Keratinocyte (primary cell): ENCODE measurements at regions not wholly inside any gene's neighbourhood (a gene's known extent, or its start where the extent isn't known, plus 50 kb on each side); places are given as distances from the start of the nearest gene placed in this dataset.

Experiments
- EZH2 ChIP-seq: IDR thresholded peaks from one replicate; pipeline ENCODE4 v1.6.1; 2012; ENCODE audit warnings: inconsistent platforms, mild to moderate bottlenecking, low read length, moderate library complexity
- TF ChIP-seq, protein P1 (sequence below), 3 experiments: IDR thresholded peaks in 1 of 3; conservative IDR thresholded peaks in 1 of 3; optimal IDR thresholded peaks in 1 of 3; 2 replicates in 2 of 3; 3 replicates in 1 of 3; pipeline versions ENCODE3 to v1.5.1; 2011; ENCODE audit warnings: low read length in 3 of 3, mild to moderate bottlenecking in 3 of 3, moderate library complexity in 2 of 3, control low read depth in 1 of 3, inconsistent platforms in 1 of 3; ENCODE audit not compliant: insufficient read depth in 2 of 3; ENCODE audit errors: extremely low read depth in 1 of 3

DNA sequence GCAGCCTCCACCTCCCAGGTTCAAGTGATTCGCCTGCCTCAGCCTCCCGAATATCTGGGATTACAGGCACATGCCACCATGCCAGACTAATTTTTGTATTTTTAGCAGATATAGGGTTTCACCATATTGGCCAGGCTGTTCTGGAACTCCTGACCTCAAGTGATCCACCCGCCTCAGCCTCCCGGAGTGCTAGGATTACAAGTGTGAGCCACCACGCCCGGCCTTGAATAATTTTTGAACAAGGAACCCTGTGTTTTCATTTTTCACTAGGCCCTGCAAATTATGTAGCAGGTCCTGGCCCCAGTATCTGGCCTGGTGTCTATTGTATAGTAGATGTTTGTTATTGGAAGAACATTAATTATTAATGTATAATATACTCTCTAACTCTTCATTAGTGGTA lies 140.7 kb downstream of the PIK3R1 start:
- TF ChIP-seq, protein P1, sequence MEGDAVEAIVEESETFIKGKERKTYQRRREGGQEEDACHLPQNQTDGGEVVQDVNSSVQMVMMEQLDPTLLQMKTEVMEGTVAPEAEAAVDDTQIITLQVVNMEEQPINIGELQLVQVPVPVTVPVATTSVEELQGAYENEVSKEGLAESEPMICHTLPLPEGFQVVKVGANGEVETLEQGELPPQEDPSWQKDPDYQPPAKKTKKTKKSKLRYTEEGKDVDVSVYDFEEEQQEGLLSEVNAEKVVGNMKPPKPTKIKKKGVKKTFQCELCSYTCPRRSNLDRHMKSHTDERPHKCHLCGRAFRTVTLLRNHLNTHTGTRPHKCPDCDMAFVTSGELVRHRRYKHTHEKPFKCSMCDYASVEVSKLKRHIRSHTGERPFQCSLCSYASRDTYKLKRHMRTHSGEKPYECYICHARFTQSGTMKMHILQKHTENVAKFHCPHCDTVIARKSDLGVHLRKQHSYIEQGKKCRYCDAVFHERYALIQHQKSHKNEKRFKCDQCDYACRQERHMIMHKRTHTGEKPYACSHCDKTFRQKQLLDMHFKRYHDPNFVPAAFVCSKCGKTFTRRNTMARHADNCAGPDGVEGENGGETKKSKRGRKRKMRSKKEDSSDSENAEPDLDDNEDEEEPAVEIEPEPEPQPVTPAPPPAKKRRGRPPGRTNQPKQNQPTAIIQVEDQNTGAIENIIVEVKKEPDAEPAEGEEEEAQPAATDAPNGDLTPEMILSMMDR (optimal IDR thresholded peaks at IDR 0.05 in 1 of 3, IDR thresholded peaks at IDR 0.05 in 1 of 3, conservative IDR thresholded peaks at IDR 0.05 in 1 of 3; ENCODE audit: extremely low read depth in 1 of 3, insufficient read depth in 2 of 3, low read length in 3 of 3): no peak
- TF ChIP-seq EZH2: no peak
